ENCODE measurements at regions not wholly inside any gene's neighbourhood (a gene's known extent, or its start where the extent isn't known, plus 50 kb on each side); places are given as distances from the start of the nearest gene placed in this dataset.

GRCh38 chr20:48458601-48459385, 369.0 kb downstream of the PREX1 start:
- Histone ChIP-seq H3K9me3 (ENCODE audit: control insufficient read depth, low read length) (no peaks in the 10 kb centered on the region), H3K4me3 (ENCODE audit: insufficient read depth, low read depth, low read length) (no peak overlapping the region), H3K27ac (ENCODE audit: insufficient read depth, low read depth, low read length, poor library complexity, severe bottlenecking) (no peak overlapping the region), H3K36me3 (ENCODE audit: control insufficient read depth, insufficient read depth, low read length) (no peaks in the 10 kb centered on the region), H3K27me3 (ENCODE audit: control insufficient read depth, insufficient read depth, low read length, poor library complexity, severe bottlenecking) (peaks cover 74% of the 10 kb centered on the region), H3K4me1 (ENCODE audit: control insufficient read depth, insufficient read depth, low read length) (peaks cover 26% of the 10 kb centered on the region)
- WGBS, 2 experiments, result 94% methylated on average over 12 of the region's 12 CpGs

- Histone ChIP-seq H3K4me1 (ENCODE audit: control insufficient read depth, insufficient read depth, low read length) (peaks cover 26% of the 10 kb centered on the region), H3K4me3 (ENCODE audit: insufficient read depth, low read depth, low read length) (no peak overlapping the region), H3K36me3 (ENCODE audit: control insufficient read depth, insufficient read depth, low read length) (no peaks in the 10 kb centered on the region), H3K27me3 (ENCODE audit: control insufficient read depth, insufficient read depth, low read length, poor library complexity, severe bottlenecking) (peaks cover 74% of the 10 kb centered on the region), H3K9me3 (ENCODE audit: control insufficient read depth, low read length) (no peaks in the 10 kb centered on the region), H3K27ac (ENCODE audit: insufficient read depth, low read depth, low read length, poor library complexity, severe bottlenecking) (no peak overlapping the region)
- WGBS, 2 experiments, result 86 to 87% methylated on average over 8 of the region's 8 CpGs
Observed at GRCh38 chr20:48458003-48458377, 369.8 kb downstream of the PREX1 start.

- Histone ChIP-seq H3K27me3 (ENCODE audit: control insufficient read depth, insufficient read depth, low read length, poor library complexity, severe bottlenecking) (peaks cover 77% of the 10 kb centered on the region), H3K9me3 (ENCODE audit: control insufficient read depth, low read length) (no peaks in the 10 kb centered on the region), H3K4me1 (ENCODE audit: control insufficient read depth, insufficient read depth, low read length) (peaks cover 26% of the 10 kb centered on the region), H3K36me3 (ENCODE audit: control insufficient read depth, insufficient read depth, low read length) (no peaks in the 10 kb centered on the region), H3K4me3 (ENCODE audit: insufficient read depth, low read depth, low read length) (no peak overlapping the region), H3K27ac (ENCODE audit: insufficient read depth, low read depth, low read length, poor library complexity, severe bottlenecking) (no peak overlapping the region)
- WGBS, 2 experiments, result 89% methylated on average over 10 of the region's 10 CpGs
Observed at GRCh38 chr20:48457193-48458002, 370.4 kb downstream of the PREX1 start.

- no peaks in the 10 kb centered on the region for H3K9me3 ChIP-seq (ENCODE audit: control insufficient read depth, low read length)
- peaks cover 74% of the 10 kb centered on the region for H3K27me3 ChIP-seq (ENCODE audit: control insufficient read depth, insufficient read depth, low read length, poor library complexity, severe bottlenecking)
- peak overlapping the region; percentile 68 for H3K27ac ChIP-seq (ENCODE audit: insufficient read depth, low read depth, low read length, poor library complexity, severe bottlenecking)
- no peak overlapping the region for H3K4me3 ChIP-seq (ENCODE audit: insufficient read depth, low read depth, low read length)
- WGBS, 2 experiments, result 24 to 33% methylated on average over 7 to 8 of the region's 8 CpGs
- H3K36me3 ChIP-seq (ENCODE audit: control insufficient read depth, insufficient read depth, low read length), result no peaks in the 10 kb centered on the region
- H3K4me1 ChIP-seq (ENCODE audit: control insufficient read depth, insufficient read depth, low read length), result peaks cover 26% of the 10 kb centered on the region
Observed at GRCh38 chr20:48456366-48457192, 371.2 kb downstream of the PREX1 start.

GRCh38 chr20:48455651-48456365, 372.0 kb downstream of the PREX1 start:
- no peak overlapping the region for H3K4me3 ChIP-seq (ENCODE audit: insufficient read depth, low read depth, low read length)
- peaks cover 26% of the 10 kb centered on the region for H3K4me1 ChIP-seq (ENCODE audit: control insufficient read depth, insufficient read depth, low read length)
- H3K27me3 ChIP-seq (ENCODE audit: control insufficient read depth, insufficient read depth, low read length, poor library complexity, severe bottlenecking), result peaks cover 66% of the 10 kb centered on the region
- H3K9me3 ChIP-seq (ENCODE audit: control insufficient read depth, low read length), result no peaks in the 10 kb centered on the region
- no peaks in the 10 kb centered on the region for H3K36me3 ChIP-seq (ENCODE audit: control insufficient read depth, insufficient read depth, low read length)
- 59 to 61% methylated on average over 16 of the region's 16 CpGs for WGBS, 2 experiments
- peak overlapping the region; percentile 68 for H3K27ac ChIP-seq (ENCODE audit: insufficient read depth, low read depth, low read length, poor library complexity, severe bottlenecking)

- no peak overlapping the region for H3K4me3 ChIP-seq (ENCODE audit: insufficient read depth, low read depth, low read length)
- no peaks in the 10 kb centered on the region for H3K36me3 ChIP-seq (ENCODE audit: control insufficient read depth, insufficient read depth, low read length)
- no peak overlapping the region for H3K27ac ChIP-seq (ENCODE audit: insufficient read depth, low read depth, low read length, poor library complexity, severe bottlenecking)
- 84 to 85% methylated on average over 14 of the region's 14 CpGs for WGBS, 2 experiments
- H3K4me1 ChIP-seq (ENCODE audit: control insufficient read depth, insufficient read depth, low read length), result peaks cover 26% of the 10 kb centered on the region
- H3K27me3 ChIP-seq (ENCODE audit: control insufficient read depth, insufficient read depth, low read length, poor library complexity, severe bottlenecking), result peaks cover 59% of the 10 kb centered on the region
- no peaks in the 10 kb centered on the region for H3K9me3 ChIP-seq (ENCODE audit: control insufficient read depth, low read length)
Observed at GRCh38 chr20:48454671-48455490, 372.9 kb downstream of the PREX1 start.

- Histone ChIP-seq H3K27ac (ENCODE audit: insufficient read depth, low read depth, low read length, poor library complexity, severe bottlenecking) (no peak overlapping the region), H3K4me3 (ENCODE audit: insufficient read depth, low read depth, low read length) (no peak overlapping the region), H3K4me1 (ENCODE audit: control insufficient read depth, insufficient read depth, low read length) (peaks cover 26% of the 10 kb centered on the region), H3K36me3 (ENCODE audit: control insufficient read depth, insufficient read depth, low read length) (no peaks in the 10 kb centered on the region), H3K9me3 (ENCODE audit: control insufficient read depth, low read length) (no peaks in the 10 kb centered on the region), H3K27me3 (ENCODE audit: control insufficient read depth, insufficient read depth, low read length, poor library complexity, severe bottlenecking) (peaks cover 55% of the 10 kb centered on the region)
- 90 to 92% methylated on average over 15 of the region's 15 CpGs for WGBS, 2 experiments
Observed at GRCh38 chr20:48453477-48454093, 374.2 kb downstream of the PREX1 start.

GRCh38 chr20:48451401-48451800, 376.4 kb downstream of the PREX1 start:
- peaks cover 46% of the 10 kb centered on the region for H3K27me3 ChIP-seq (ENCODE audit: control insufficient read depth, insufficient read depth, low read length, poor library complexity, severe bottlenecking)
- WGBS, 2 experiments, result 87 to 95% methylated on average over 6 of the region's 6 CpGs
- H3K36me3 ChIP-seq (ENCODE audit: control insufficient read depth, insufficient read depth, low read length), result no peaks in the 10 kb centered on the region
- H3K27ac ChIP-seq (ENCODE audit: insufficient read depth, low read depth, low read length, poor library complexity, severe bottlenecking), result no peak overlapping the region
- peaks cover 13% of the 10 kb centered on the region for H3K4me1 ChIP-seq (ENCODE audit: control insufficient read depth, insufficient read depth, low read length)
- H3K4me3 ChIP-seq (ENCODE audit: insufficient read depth, low read depth, low read length), result no peak overlapping the region
- no peaks in the 10 kb centered on the region for H3K9me3 ChIP-seq (ENCODE audit: control insufficient read depth, low read length)
